ENCODE measurements at regions not wholly inside any gene's neighbourhood (a gene's known extent, or its start where the extent isn't known, plus 50 kb on each side); places are given as distances from the start of the nearest gene placed in this dataset.

DNA sequence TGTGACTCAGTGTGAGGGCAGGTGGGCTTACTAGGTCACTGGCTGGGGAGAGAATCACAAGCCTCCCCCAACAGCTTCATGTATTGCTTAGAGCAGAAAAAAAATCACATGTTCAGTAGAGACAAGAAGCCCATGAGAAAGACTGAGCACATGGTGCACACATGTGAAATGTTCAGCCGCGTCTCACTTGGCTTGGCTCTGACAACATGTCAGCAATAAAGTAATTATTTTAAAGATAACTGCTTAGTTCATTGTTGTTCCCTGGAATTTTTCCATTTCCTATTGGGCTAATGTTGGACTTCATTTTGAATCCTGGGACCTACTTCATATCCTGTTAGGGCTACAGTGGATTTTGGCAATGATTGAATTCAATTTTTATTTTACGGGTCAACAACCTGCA is 222.6 kb downstream of the C6orf118 start:
- H3K9me2 ChIP-seq (replicated peaks; ENCODE audit: insufficient read depth, low read length) = no peaks in the 10 kb centered on the region
- no peaks in the 10 kb centered on the region for H3K79me2 ChIP-seq (ENCODE audit: insufficient read depth, low read length)
- H3K4me2 ChIP-seq (ENCODE audit: low read depth, low read length, poor library complexity, severe bottlenecking) = no peak overlapping the region
- H3K27me3 ChIP-seq (ENCODE audit: low read length) = no peaks in the 10 kb centered on the region
- H3K9ac ChIP-seq (ENCODE audit: low read length) = no peak overlapping the region
- H3K9me3 ChIP-seq (ENCODE audit: insufficient read depth, low read length) = no peaks in the 10 kb centered on the region
- no peaks in the 10 kb centered on the region for H4K20me1 ChIP-seq (ENCODE audit: low read depth, low read length)
- H3K27ac ChIP-seq (ENCODE audit: low read depth, low read length) = no peak overlapping the region
- no peak for TF ChIP-seq CTCF (IDR thresholded peaks at IDR 0.05; ENCODE audit: insufficient read depth, low read length, poor library complexity, severe bottlenecking)
- no peaks in the 10 kb centered on the region for H3F3A ChIP-seq (ENCODE audit: insufficient read depth)
- H3K4me3 ChIP-seq (ENCODE audit: insufficient read depth, low read length, poor library complexity, severe bottlenecking) = no peak overlapping the region
- no peak overlapping the region for H2AFZ ChIP-seq (ENCODE audit: low read depth, low read length, severe bottlenecking)
- H3K36me3 ChIP-seq (ENCODE audit: low read length) = no peaks in the 10 kb centered on the region

DNA sequence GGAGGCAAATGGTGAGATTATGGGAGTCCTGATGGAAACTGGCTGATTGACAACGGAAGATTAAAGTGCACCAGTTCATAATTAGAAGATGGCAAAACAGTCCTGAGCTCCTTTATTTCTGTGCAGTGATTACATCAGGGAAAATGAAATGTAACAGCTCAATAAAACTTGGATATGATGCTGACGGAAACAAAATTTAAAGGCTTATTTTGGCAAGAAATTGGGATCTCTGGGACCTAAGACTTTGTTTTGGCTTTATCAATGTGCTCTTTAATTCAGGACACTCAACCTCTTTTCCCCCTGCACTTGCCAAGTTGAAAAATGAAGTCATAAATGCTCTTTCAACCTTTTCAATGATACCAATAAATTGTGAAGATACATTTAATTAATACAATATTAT is 226.8 kb downstream of the C6orf118 start:
- H3K36me3 ChIP-seq (ENCODE audit: low read length) = no peaks in the 10 kb centered on the region
- no peak overlapping the region for H2AFZ ChIP-seq (ENCODE audit: low read depth, low read length, severe bottlenecking)
- no peaks in the 10 kb centered on the region for H3K79me2 ChIP-seq (ENCODE audit: insufficient read depth, low read length)
- H4K20me1 ChIP-seq (ENCODE audit: low read depth, low read length) = no peaks in the 10 kb centered on the region
- no peaks in the 10 kb centered on the region for H3K27me3 ChIP-seq (ENCODE audit: low read length)
- H3K9me2 ChIP-seq (replicated peaks; ENCODE audit: insufficient read depth, low read length) = no peaks in the 10 kb centered on the region
- H3K9ac ChIP-seq (ENCODE audit: low read length) = no peak overlapping the region
- no peak overlapping the region for H3K27ac ChIP-seq (ENCODE audit: low read depth, low read length)
- H3K9me3 ChIP-seq (ENCODE audit: insufficient read depth, low read length) = no peaks in the 10 kb centered on the region
- H3K4me3 ChIP-seq (ENCODE audit: insufficient read depth, low read length, poor library complexity, severe bottlenecking) = no peak overlapping the region
- TF ChIP-seq EZH2phosphoT487 (conservative IDR thresholded peaks at IDR 0.05; ENCODE audit: low read length) = no peak
- TF ChIP-seq CTCF (IDR thresholded peaks at IDR 0.05; ENCODE audit: insufficient read depth, low read length, poor library complexity, severe bottlenecking) = no peak
- no peak overlapping the region for H3K4me2 ChIP-seq (ENCODE audit: low read depth, low read length, poor library complexity, severe bottlenecking)
- H3F3A ChIP-seq (ENCODE audit: insufficient read depth) = no peaks in the 10 kb centered on the region

DNA sequence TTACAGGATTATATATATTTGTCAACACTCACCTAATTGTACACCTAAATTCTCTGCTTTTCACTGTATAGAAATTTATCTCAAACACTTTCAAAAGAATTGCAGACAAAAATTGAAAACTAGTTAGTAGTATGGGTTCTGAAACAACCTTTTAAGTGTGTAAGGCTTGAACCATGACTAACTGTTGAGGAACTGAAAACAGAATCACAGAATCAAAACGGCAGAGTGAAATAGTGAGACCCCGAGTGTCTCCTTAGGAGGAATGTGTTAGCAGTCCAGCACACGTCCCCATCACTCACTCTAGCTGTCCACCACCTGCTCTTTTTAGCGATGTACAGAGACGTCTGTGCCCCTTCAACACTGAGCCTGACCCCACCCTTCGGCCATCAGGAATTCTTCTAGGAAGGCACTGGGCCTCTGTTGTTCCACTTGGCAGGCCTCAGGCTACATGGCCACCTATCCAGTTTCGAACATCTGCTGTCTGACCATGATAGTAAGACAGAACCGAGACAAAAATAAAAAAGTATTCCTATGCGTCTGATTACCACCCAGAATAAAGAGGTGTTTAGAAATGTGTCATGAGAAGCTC is 227.4 kb downstream of the C6orf118 start:
- Histone ChIP-seq H3K9me2 (replicated peaks; ENCODE audit: insufficient read depth, low read length) (no peaks in the 10 kb centered on the region), H3K27ac (ENCODE audit: low read depth, low read length) (no peak overlapping the region), H3K9ac (ENCODE audit: low read length) (no peak overlapping the region)

More for the DNA sequence above, 227.4 kb downstream of the C6orf118 start:
- no peaks in the 10 kb centered on the region for H3K27me3 ChIP-seq (ENCODE audit: low read length)
- H3K4me3 ChIP-seq (ENCODE audit: insufficient read depth, low read length, poor library complexity, severe bottlenecking) = no peak overlapping the region
- H4K20me1 ChIP-seq (ENCODE audit: low read depth, low read length) = no peaks in the 10 kb centered on the region
- no peak overlapping the region for H2AFZ ChIP-seq (ENCODE audit: low read depth, low read length, severe bottlenecking)
- H3K79me2 ChIP-seq (ENCODE audit: insufficient read depth, low read length) = no peaks in the 10 kb centered on the region
- H3K4me2 ChIP-seq (ENCODE audit: low read depth, low read length, poor library complexity, severe bottlenecking) = no peak overlapping the region
- TF ChIP-seq EZH2phosphoT487 (conservative IDR thresholded peaks at IDR 0.05; ENCODE audit: low read length) (no peak), CTCF (IDR thresholded peaks at IDR 0.05; ENCODE audit: insufficient read depth, low read length, poor library complexity, severe bottlenecking) (no peak)
- H3F3A ChIP-seq (ENCODE audit: insufficient read depth) = no peaks in the 10 kb centered on the region
- H3K9me3 ChIP-seq (ENCODE audit: insufficient read depth, low read length) = no peaks in the 10 kb centered on the region
- no peaks in the 10 kb centered on the region for H3K36me3 ChIP-seq (ENCODE audit: low read length)
